PFSK-1 (cell line): ENCODE measurements at regions not wholly inside any gene's neighbourhood (a gene's known extent, or its start where the extent isn't known, plus 50 kb on each side); places are given as distances from the start of the nearest gene placed in this dataset.

Experiments
- FOXP2 ChIP-seq: optimal IDR thresholded peaks from 2 replicates; pipeline ENCODE3; 2011; ENCODE audit warnings: borderline replicate concordance, control low read depth, inconsistent platforms; ENCODE audit not compliant: insufficient read depth; ENCODE audit errors: extremely low read length, extremely low read depth
- POLR2AphosphoS5 ChIP-seq: IDR thresholded peaks from 2 replicates; pipeline ENCODE4 v1.6.1; 2012; ENCODE audit warnings: low read depth, mild to moderate bottlenecking, control low read depth, low read length, moderate library complexity
- REST ChIP-seq, 2 experiments: IDR thresholded peaks; 2 replicates each; pipeline versions ENCODE4 v1.6.1 to v1.8.0; 2011 to 2012; ENCODE audit warnings: low read depth in 2 of 2, low read length in 2 of 2, control low read depth in 1 of 2, inconsistent platforms in 1 of 2, mild to moderate bottlenecking in 1 of 2, moderate library complexity in 1 of 2; ENCODE audit not compliant: insufficient read depth in 1 of 2
- SIN3A ChIP-seq: IDR thresholded peaks from 2 replicates; pipeline ENCODE4 v1.6.1; 2012; ENCODE audit warnings: mild to moderate bottlenecking, low read length, moderate library complexity, borderline replicate concordance; ENCODE audit not compliant: insufficient read depth
- TAF1 ChIP-seq: IDR thresholded peaks from 2 replicates; pipeline ENCODE4 v1.6.1; 2012; ENCODE audit warnings: low read length, control low read depth, borderline replicate concordance; ENCODE audit not compliant: insufficient read depth

DNA sequence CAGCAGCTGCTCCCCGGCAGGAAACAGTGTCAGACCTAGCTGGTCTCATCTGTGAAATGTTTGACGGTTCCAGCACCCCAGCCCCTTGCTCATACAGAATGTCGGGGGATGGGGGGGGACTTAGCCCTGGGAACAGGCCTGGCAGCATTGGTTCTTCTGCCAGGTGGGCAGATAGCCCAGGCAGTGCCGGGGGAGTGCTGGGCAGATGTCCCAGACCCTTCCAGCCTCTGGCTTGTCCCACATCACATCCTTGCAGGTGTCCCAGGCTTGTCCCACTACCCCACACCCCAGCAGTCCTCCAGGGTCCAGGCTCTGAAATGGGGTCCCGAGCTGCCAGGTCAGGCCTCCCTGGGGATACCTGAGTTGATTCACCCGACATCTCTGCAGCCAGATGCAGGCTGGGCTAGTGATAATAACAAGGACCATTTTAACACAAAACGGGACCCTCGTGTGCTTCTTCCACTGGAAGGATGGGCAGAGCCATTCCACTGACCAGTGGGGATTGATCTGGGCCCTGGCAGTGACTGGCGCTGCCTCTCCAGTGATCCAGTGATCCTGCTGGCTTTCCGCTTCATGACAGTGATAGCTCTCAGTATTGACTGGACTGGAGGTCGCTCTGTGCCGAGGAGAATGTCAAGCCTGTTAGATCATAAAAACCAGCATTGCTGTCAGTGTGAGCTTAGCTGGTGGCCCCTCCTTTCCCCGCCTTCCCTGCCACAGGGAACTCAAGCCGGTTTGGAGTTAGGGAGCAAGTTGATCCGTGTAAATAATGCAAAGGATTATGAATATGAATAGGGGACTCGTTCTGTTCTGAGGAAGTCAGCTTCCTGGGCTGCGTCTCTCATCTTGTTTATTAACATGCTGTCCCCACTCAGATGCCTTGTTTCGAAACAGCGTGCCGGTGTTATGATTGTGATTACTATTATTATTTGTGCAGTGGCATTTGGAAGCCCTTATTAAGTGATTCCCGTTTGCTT, 180.6 kb downstream of the AACS start:
- TF ChIP-seq SIN3A (no peak), TAF1 (no peak), FOXP2 (no peak), POLR2AphosphoS5 (no peak), REST (IDR thresholded peaks at IDR 0.05; ENCODE audit: insufficient read depth in 1 of 2, low read depth in 2 of 2, low read length in 2 of 2) (no peak)

- TF ChIP-seq FOXP2 = no peak
- TF ChIP-seq POLR2AphosphoS5 = no peak
- TF ChIP-seq REST (IDR thresholded peaks at IDR 0.05; ENCODE audit: insufficient read depth in 1 of 2, low read depth in 2 of 2, low read length in 2 of 2) = no peak
- TF ChIP-seq TAF1 = no peak
- TF ChIP-seq SIN3A = no peak
Measured at GRCh38 chr12:125247477-125247876, 182.2 kb downstream of the AACS start.

- TF ChIP-seq POLR2AphosphoS5 (no peak), FOXP2 (no peak), TAF1 (no peak), SIN3A (no peak), REST (IDR thresholded peaks at IDR 0.05; ENCODE audit: insufficient read depth in 1 of 2, low read depth in 2 of 2, low read length in 2 of 2) (no peak)
Measured at GRCh38 chr12:125249066-125249824, 184.0 kb downstream of the AACS start.

DNA sequence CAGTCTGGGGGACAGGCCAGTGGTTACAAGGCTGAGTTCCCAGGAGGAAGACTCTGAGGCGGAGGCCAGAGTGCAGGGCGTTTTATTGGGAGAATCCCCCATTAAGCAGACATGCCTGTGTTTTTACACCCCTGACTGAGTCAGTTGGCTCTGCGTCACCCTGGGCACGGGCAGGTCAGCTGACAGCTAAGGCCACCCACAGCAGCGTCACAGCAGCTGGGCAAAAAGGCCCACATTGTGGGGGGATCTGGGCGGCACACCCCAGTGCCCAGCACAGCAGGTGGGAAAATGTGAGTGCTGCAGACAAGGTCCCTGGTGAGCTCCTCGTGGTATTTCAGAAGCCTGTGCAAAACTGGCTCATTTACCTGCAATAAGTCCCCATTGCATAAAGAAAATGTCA, 184.7 kb downstream of the AACS start:
- TF ChIP-seq POLR2AphosphoS5 = no peak
- TF ChIP-seq SIN3A = no peak
- TF ChIP-seq TAF1 = no peak
- TF ChIP-seq FOXP2 = no peak
- no peak for TF ChIP-seq REST (IDR thresholded peaks at IDR 0.05; ENCODE audit: insufficient read depth in 1 of 2, low read depth in 2 of 2, low read length in 2 of 2)
